Keratinocyte (primary cell): ENCODE measurements at regions not wholly inside any gene's neighbourhood (a gene's known extent, or its start where the extent isn't known, plus 50 kb on each side); places are given as distances from the start of the nearest gene placed in this dataset.

Experiments
- CTCF ChIP-seq, 3 experiments: IDR thresholded peaks in 1 of 3; conservative IDR thresholded peaks in 1 of 3; optimal IDR thresholded peaks in 1 of 3; 2 replicates in 2 of 3; 3 replicates in 1 of 3; pipeline versions ENCODE3 to v1.5.1; 2011; ENCODE audit warnings: low read length in 3 of 3, mild to moderate bottlenecking in 3 of 3, moderate library complexity in 2 of 3, control low read depth in 1 of 3, inconsistent platforms in 1 of 3; ENCODE audit not compliant: insufficient read depth in 2 of 3; ENCODE audit errors: extremely low read depth in 1 of 3
- EZH2 ChIP-seq: IDR thresholded peaks from one replicate; pipeline ENCODE4 v1.6.1; 2012; ENCODE audit warnings: inconsistent platforms, mild to moderate bottlenecking, low read length, moderate library complexity

DNA sequence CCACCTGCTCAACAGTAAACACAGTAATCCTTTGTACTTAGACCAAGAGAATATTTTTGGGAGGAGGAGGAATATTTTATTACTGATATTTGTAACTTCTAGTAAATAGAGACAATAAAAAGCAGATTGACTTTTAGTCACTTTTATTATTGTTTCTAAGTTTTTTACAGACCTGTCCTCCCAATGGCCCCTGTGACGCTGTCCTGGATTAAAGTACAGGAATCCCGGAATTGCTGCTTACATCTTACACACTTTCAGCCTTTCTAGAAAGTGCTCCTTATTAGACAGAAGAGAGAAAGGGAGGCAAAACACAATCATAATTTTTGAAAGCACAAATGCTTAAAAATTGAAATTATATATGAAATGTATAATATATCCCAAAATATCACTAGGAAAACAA, 86.4 kb upstream of the PRKG1 start:
- TF ChIP-seq CTCF (optimal IDR thresholded peaks at IDR 0.05 in 1 of 3, IDR thresholded peaks at IDR 0.05 in 1 of 3, conservative IDR thresholded peaks at IDR 0.05 in 1 of 3; ENCODE audit: extremely low read depth in 1 of 3, insufficient read depth in 2 of 3, low read length in 3 of 3) (no peak), EZH2 (no peak)
